ENCODE measurements at regions not wholly inside any gene's neighbourhood (a gene's known extent, or its start where the extent isn't known, plus 50 kb on each side); places are given as distances from the start of the nearest gene placed in this dataset.

- TF ChIP-seq CTCF (IDR thresholded peaks at IDR 0.05) (no peak), POLR2A (IDR thresholded peaks at IDR 0.05) (no peak)
Measured at GRCh38 chr4:111720866-111721265, 424.4 kb upstream of the FAM241A start.
